ENCODE measurements at regions not wholly inside any gene's neighbourhood (a gene's known extent, or its start where the extent isn't known, plus 50 kb on each side); places are given as distances from the start of the nearest gene placed in this dataset.

DNA sequence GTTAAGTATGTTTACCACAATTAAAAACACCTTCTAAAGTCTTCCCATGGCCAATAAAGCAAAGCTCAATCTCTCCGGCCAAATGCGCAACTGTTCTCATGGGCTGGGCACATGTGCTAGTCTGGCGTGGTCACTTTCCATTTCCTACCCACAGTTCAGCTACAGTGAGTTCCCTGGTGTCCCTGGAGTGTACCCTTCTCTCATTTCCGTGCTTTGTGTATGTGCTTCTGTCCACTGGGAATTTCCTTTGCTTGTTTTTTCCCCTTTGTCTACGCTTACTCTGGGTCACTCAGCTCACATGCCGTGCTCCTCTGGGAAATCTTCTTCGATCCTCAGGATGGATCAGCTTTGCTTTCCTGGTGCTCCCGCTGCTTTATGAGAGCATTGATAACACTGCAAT, 69.6 kb upstream of the GYPC start:
- TF ChIP-seq, protein P1, sequence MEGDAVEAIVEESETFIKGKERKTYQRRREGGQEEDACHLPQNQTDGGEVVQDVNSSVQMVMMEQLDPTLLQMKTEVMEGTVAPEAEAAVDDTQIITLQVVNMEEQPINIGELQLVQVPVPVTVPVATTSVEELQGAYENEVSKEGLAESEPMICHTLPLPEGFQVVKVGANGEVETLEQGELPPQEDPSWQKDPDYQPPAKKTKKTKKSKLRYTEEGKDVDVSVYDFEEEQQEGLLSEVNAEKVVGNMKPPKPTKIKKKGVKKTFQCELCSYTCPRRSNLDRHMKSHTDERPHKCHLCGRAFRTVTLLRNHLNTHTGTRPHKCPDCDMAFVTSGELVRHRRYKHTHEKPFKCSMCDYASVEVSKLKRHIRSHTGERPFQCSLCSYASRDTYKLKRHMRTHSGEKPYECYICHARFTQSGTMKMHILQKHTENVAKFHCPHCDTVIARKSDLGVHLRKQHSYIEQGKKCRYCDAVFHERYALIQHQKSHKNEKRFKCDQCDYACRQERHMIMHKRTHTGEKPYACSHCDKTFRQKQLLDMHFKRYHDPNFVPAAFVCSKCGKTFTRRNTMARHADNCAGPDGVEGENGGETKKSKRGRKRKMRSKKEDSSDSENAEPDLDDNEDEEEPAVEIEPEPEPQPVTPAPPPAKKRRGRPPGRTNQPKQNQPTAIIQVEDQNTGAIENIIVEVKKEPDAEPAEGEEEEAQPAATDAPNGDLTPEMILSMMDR (IDR thresholded peaks at IDR 0.05; ENCODE audit: low read depth, low read length), result no peak
- no peak for DNase-seq (ENCODE audit: low read depth in 1 of 2, low spot score in 1 of 2)

DNA sequence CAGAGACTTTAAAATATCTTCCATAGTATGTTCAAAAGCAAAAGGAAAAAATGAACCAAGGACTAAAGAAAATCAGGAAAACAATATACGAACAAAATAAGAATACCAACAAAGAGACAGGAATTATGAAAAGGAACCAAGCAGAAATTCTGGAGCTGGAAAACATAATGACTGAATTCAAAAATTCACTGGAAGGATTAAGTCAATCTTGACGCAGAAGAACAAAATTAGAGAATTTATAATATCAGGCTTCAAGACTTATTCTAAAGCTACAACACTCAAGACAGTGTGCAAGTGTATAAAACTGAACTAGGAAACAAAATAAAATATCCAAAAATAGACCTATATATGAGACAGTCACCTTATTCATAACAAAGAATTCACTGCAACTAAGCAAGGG, 56.9 kb upstream of the GYPC start:
- no peak overlapping the region for H3K4me3 ChIP-seq
- DNase-seq (ENCODE audit: low read depth in 1 of 2, low spot score in 1 of 2), result no peak
- no peak overlapping the region for H3K27ac ChIP-seq
- H3K27me3 ChIP-seq, result no peaks in the 10 kb centered on the region
- TF ChIP-seq, protein P1 (IDR thresholded peaks at IDR 0.05; ENCODE audit: low read depth, low read length), result no peak
- H3K9me3 ChIP-seq (ENCODE audit: low read depth), result no peaks in the 10 kb centered on the region
- H3K4me1 ChIP-seq (ENCODE audit: low read depth), result no peaks in the 10 kb centered on the region
- no peaks in the 10 kb centered on the region for H3K36me3 ChIP-seq

More for the DNA sequence above, 69.6 kb upstream of the GYPC start:
- H3K36me3 ChIP-seq, result no peaks in the 10 kb centered on the region
- no peaks in the 10 kb centered on the region for H3K4me1 ChIP-seq (ENCODE audit: low read depth)
- H3K27me3 ChIP-seq, result no peaks in the 10 kb centered on the region
- no peak overlapping the region for H3K4me3 ChIP-seq
- H3K27ac ChIP-seq, result no peak overlapping the region
- no peaks in the 10 kb centered on the region for H3K9me3 ChIP-seq (ENCODE audit: low read depth)

DNA sequence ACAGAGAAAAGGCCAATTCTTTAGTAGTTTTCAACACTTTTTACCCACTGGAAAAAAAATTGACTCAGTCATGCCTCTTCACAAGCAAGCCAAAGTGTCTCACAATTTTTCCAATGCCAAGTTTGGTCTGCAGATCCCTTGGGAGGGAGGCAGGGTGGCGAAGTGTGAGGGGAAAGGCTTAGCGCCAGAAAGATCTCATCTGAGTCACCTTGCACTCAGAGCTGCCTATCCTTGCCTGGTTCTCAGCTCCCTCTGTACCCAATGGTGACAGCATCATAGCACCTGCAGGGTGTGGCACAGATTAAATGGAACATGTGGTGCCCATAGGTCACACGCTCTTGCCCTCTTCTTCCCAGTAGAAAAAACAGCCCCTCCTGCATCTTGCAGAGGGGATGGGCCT, 55.2 kb upstream of the GYPC start:
- Histone ChIP-seq H3K4me1 (ENCODE audit: low read depth) (no peaks in the 10 kb centered on the region), H3K36me3 (no peaks in the 10 kb centered on the region), H3K27me3 (no peaks in the 10 kb centered on the region), H3K27ac (no peak overlapping the region), H3K4me3 (no peak overlapping the region), H3K9me3 (ENCODE audit: low read depth) (no peaks in the 10 kb centered on the region)
- DNase-seq (ENCODE audit: low read depth in 1 of 2, low spot score in 1 of 2), result no peak
- TF ChIP-seq, protein P1 (IDR thresholded peaks at IDR 0.05; ENCODE audit: low read depth, low read length), result no peak

DNA sequence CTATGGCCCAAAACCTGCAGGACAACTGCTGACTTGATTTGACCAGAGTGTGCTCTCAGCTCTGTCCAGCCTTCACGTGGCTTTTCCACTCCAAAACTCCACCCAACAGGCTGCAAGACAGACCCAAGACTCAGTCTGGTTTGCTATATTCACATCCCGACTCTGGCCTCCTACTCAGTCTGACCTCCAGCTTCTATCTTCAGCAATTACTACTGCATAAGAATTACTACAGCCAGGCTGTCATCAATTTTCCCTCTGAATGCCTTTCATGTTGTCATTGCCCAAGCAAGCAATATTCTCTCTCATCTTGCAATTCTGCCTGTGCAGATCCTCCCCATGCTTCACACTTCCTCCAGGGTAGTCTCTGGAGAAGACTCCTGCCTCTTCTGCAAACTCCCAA, 53.6 kb upstream of the GYPC start:
- H3K4me3 ChIP-seq, result no peak overlapping the region
- H3K9me3 ChIP-seq (ENCODE audit: low read depth), result no peaks in the 10 kb centered on the region

More for the DNA sequence above, 53.6 kb upstream of the GYPC start:
- H3K27me3 ChIP-seq, result no peaks in the 10 kb centered on the region
- no peak for DNase-seq (ENCODE audit: low read depth in 1 of 2, low spot score in 1 of 2)
- H3K4me1 ChIP-seq (ENCODE audit: low read depth), result no peaks in the 10 kb centered on the region
- H3K36me3 ChIP-seq, result no peaks in the 10 kb centered on the region
- H3K27ac ChIP-seq, result no peak overlapping the region
- TF ChIP-seq, protein P1 (IDR thresholded peaks at IDR 0.05; ENCODE audit: low read depth, low read length), result no peak

Measured in cardiac muscle cell (in vitro differentiated cells and primary cell).